K562 (cell line): ENCODE measurements at regions not wholly inside any gene's neighbourhood (a gene's known extent, or its start where the extent isn't known, plus 50 kb on each side); places are given as distances from the start of the nearest gene placed in this dataset.

Experiments used
- ARID1B ChIP-seq: fragments of 450-650 bp; IDR thresholded peaks from 2 replicates; pipeline ENCODE4 v1.6.1; 2016; ENCODE audit warnings: antibody characterized with exemption, mild to moderate bottlenecking, inconsistent platforms
- CHD1 ChIP-seq: fragments of 200-600 bp; sonication (generic); IDR thresholded peaks from one replicate; pipeline ENCODE4 v1.6.1; 2012; ENCODE audit warnings: mild to moderate bottlenecking, moderate library complexity, low read length, inconsistent platforms
- ETS2 ChIP-seq: IDR thresholded peaks from 2 replicates; pipeline ENCODE4 v1.6.1; 2016; ENCODE audit warnings: borderline replicate concordance, missing genetic modification characterization, mild to moderate bottlenecking, moderate library complexity, missing compliant biosample characterization; ENCODE audit not compliant: poor library complexity, severe bottlenecking
- FOS ChIP-seq: IDR thresholded peaks from 3 replicates; pipeline ENCODE4 v1.6.1; 2011; ENCODE audit not compliant: insufficient read length; ENCODE audit errors: extremely low read depth
- GABPB2 ChIP-seq: fragments of 250-450 bp; sonication (Bioruptor Pico); conservative IDR thresholded peaks from 2 replicates; pipeline ENCODE4 v1.5.1; 2021; ENCODE audit warnings: mild to moderate bottlenecking
- HNRNPUL1 ChIP-seq: fragments of 200-400 bp; formaldehyde crosslinking; IDR thresholded peaks from 2 replicates; pipeline ENCODE4 v1.6.1; 2017; ENCODE audit warnings: low read length
- MYBL2 ChIP-seq, 2 experiments: fragments of 450-650 bp in 1 of 2; sonication (generic) in 1 of 2; formaldehyde crosslinking in 1 of 2; IDR thresholded peaks; 2 replicates each; pipeline versions ENCODE4 v1.6.1 to v1.8.1; 2017 to 2022; ENCODE audit warnings: borderline replicate concordance in 1 of 2, inconsistent platforms in 1 of 2, low read depth in 1 of 2, mild to moderate bottlenecking in 1 of 2, missing genetic modification reagents in 1 of 2, moderate library complexity in 1 of 2
- NFE2 ChIP-seq: IDR thresholded peaks from 2 replicates; pipeline ENCODE4 v1.6.1; 2014; ENCODE audit warnings: antibody characterized with exemption, low read depth
- SPI1 ChIP-seq: IDR thresholded peaks from 2 replicates; pipeline ENCODE4 v1.6.1; 2011; ENCODE audit warnings: low read depth, low read length, control low read depth, borderline replicate concordance
- TF ChIP-seq, protein P1 (sequence below): fragments of 250-450 bp; sonication (Bioruptor Pico); IDR thresholded peaks from 2 replicates; pipeline ENCODE4 v1.4.0; 2020
- TF ChIP-seq, protein P2 (sequence below): fragments of 450-650 bp; IDR thresholded peaks from 2 replicates; pipeline ENCODE4 v1.6.1; 2016; ENCODE audit warnings: missing biosample characterization, missing genetic modification characterization
- TF ChIP-seq, protein P3 (sequence below): fragments of 450-650 bp; formaldehyde crosslinking; IDR thresholded peaks from 2 replicates; pipeline ENCODE4 v1.4.0; 2020; ENCODE audit warnings: mild to moderate bottlenecking, moderate library complexity

DNA sequence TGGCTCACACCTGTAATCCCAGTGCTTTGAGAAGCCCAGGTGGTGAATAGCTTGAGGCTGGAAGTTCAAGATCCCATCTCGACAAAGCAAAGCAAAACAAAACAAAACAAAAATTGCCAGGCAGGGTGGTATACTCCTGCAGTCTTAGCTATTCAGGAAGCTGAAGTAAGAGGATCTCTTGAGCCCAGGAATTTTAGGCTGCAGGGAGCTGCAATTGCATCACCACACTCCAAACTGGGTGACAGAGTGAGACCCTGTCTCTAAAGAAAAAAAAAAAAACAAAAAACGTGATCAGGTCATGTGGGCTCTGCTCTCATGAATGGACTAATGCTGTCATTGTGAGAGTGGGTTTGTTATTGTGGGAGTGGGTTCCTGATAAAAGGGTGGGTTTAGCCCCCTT lies 409.1 kb downstream of the NPIPA7 start (continued):
- TF ChIP-seq FOS (no peak), MYBL2 (IDR thresholded peaks at IDR 0.05; ENCODE audit: low read depth) (no peak), MYBL2 (CRISPR knock-in tag; IDR thresholded peaks at IDR 0.05; ENCODE audit: borderline replicate concordance) (no peak), HNRNPUL1 (no peak), SPI1 (no peak), CHD1 (no peak), ARID1B (no peak), NFE2 (no peak), ETS2 (no peak), GABPB2 (no peak)
- TF ChIP-seq, protein P1, sequence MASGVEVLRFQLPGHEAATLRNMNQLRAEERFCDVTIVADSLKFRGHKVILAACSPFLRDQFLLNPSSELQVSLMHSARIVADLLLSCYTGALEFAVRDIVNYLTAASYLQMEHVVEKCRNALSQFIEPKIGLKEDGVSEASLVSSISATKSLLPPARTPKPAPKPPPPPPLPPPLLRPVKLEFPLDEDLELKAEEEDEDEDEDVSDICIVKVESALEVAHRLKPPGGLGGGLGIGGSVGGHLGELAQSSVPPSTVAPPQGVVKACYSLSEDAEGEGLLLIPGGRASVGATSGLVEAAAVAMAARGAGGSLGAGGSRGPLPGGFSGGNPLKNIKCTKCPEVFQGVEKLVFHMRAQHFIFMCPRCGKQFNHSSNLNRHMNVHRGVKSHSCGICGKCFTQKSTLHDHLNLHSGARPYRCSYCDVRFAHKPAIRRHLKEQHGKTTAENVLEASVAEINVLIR (CRISPR knock-in tag): no peak
- TF ChIP-seq, protein P2, sequence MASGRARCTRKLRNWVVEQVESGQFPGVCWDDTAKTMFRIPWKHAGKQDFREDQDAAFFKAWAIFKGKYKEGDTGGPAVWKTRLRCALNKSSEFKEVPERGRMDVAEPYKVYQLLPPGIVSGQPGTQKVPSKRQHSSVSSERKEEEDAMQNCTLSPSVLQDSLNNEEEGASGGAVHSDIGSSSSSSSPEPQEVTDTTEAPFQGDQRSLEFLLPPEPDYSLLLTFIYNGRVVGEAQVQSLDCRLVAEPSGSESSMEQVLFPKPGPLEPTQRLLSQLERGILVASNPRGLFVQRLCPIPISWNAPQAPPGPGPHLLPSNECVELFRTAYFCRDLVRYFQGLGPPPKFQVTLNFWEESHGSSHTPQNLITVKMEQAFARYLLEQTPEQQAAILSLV (tag): no peak
- TF ChIP-seq, protein P3, sequence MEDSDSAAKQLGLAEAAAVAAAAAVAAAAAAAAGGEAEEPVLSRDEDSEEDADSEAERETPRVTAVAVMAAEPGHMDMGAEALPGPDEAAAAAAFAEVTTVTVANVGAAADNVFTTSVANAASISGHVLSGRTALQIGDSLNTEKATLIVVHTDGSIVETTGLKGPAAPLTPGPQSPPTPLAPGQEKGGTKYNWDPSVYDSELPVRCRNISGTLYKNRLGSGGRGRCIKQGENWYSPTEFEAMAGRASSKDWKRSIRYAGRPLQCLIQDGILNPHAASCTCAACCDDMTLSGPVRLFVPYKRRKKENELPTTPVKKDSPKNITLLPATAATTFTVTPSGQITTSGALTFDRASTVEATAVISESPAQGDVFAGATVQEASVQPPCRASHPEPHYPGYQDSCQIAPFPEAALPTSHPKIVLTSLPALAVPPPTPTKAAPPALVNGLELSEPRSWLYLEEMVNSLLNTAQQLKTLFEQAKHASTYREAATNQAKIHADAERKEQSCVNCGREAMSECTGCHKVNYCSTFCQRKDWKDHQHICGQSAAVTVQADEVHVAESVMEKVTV (CRISPR knock-in tag): no peak
- TF ChIP-seq, all 486 proteins: peak for 0
